GM21723 (cell line): ENCODE measurements at regions not wholly inside any gene's neighbourhood (a gene's known extent, or its start where the extent isn't known, plus 50 kb on each side); places are given as distances from the start of the nearest gene placed in this dataset.

Experiments used
- ATAC-seq: cut with Tn5 transposase; IDR thresholded peaks from one replicate; pipeline ENCODE4 v1.9.1; 2021; ENCODE audit warnings: mild to moderate bottlenecking, moderate library complexity; ENCODE audit not compliant: unreplicated experiment

GRCh38 chr12:124490584-124491305 is 76.7 kb downstream of the NCOR2 start:
- ATAC-seq: no peak

GRCh38 chr12:124489915-124490583 is 77.4 kb downstream of the NCOR2 start:
- no peak for ATAC-seq

- ATAC-seq: no peak
These were observed 78.2 kb downstream of the NCOR2 start for GRCh38 chr12:124489220-124489619.

- ATAC-seq: no peak
These were observed 78.9 kb downstream of the NCOR2 start for GRCh38 chr12:124488520-124488919.

GRCh38 chr12:124487834-124488165 is 79.6 kb downstream of the NCOR2 start:
- no peak for ATAC-seq

- ATAC-seq: no peak
These were observed 80.2 kb downstream of the NCOR2 start for GRCh38 chr12:124487066-124487833.

- no peak for ATAC-seq
These were observed 81.0 kb downstream of the NCOR2 start for GRCh38 chr12:124486346-124486963.

- ATAC-seq: no peak
These were observed 82.0 kb downstream of the NCOR2 start for GRCh38 chr12:124485371-124485770.

- peak; percentile 26 for ATAC-seq
These were observed 82.9 kb downstream of the NCOR2 start for GRCh38 chr12:124484526-124484953.

GRCh38 chr12:124484067-124484466 is 83.3 kb downstream of the NCOR2 start:
- ATAC-seq: no peak

GRCh38 chr12:124482901-124483799 is 84.3 kb downstream of the NCOR2 start:
- ATAC-seq: no peak

GRCh38 chr12:124482567-124482893 is 84.9 kb downstream of the NCOR2 start:
- no peak for ATAC-seq

- no peak for ATAC-seq
These were observed 85.4 kb downstream of the NCOR2 start for GRCh38 chr12:124481772-124482566.

GRCh38 chr12:124481257-124481750 is 86.1 kb downstream of the NCOR2 start:
- no peak for ATAC-seq

- peak; percentile 76 for ATAC-seq
These were observed 86.7 kb downstream of the NCOR2 start for GRCh38 chr12:124480469-124481256.

GRCh38 chr12:124479680-124480468 is 87.5 kb downstream of the NCOR2 start:
- no peak for ATAC-seq

GRCh38 chr12:124478985-124479645 is 88.3 kb downstream of the NCOR2 start:
- ATAC-seq: no peak
